Mesendoderm (in vitro differentiated cells): ENCODE measurements at regions not wholly inside any gene's neighbourhood (a gene's known extent, or its start where the extent isn't known, plus 50 kb on each side); places are given as distances from the start of the nearest gene placed in this dataset.

Experiments
- DNase-seq: peaks from one replicate; pipeline ENCODE4 v3.0.0; 2013
- H2AK5ac ChIP-seq: 2 replicates; pipeline ENCODE4 v1.6.1; 2013; ENCODE audit warnings: low read length, inconsistent platforms
- H2BK120ac ChIP-seq: 2 replicates; pipeline ENCODE4 v1.6.1; 2013; ENCODE audit warnings: low read depth, mild to moderate bottlenecking, low read length, moderate library complexity, mixed read lengths
- H2BK15ac ChIP-seq: replicated peaks from 2 replicates; pipeline ENCODE4 v1.6.1; 2013; ENCODE audit warnings: low read depth, mild to moderate bottlenecking, moderate library complexity
- H2BK5ac ChIP-seq: 2 replicates; pipeline ENCODE4 v1.6.1; 2013; ENCODE audit warnings: low read length, inconsistent platforms
- H3K18ac ChIP-seq: 2 replicates; pipeline ENCODE4 v1.6.1; 2013; ENCODE audit warnings: mild to moderate bottlenecking, low read length, mixed read lengths
- H3K23ac ChIP-seq: one replicate; pipeline ENCODE4 v1.6.1; 2013; ENCODE audit warnings: low read length
- H3K27ac ChIP-seq: 2 replicates; pipeline ENCODE4 v1.5.1; 2013; ENCODE audit warnings: low read depth, mild to moderate bottlenecking, inconsistent platforms, low read length, moderate library complexity
- H3K27me3 ChIP-seq: 2 replicates; pipeline ENCODE4 v1.6.1; 2013; ENCODE audit warnings: low read length, control low read depth, mild to moderate bottlenecking, inconsistent platforms; ENCODE audit not compliant: insufficient read depth, poor library complexity
- H3K36me3 ChIP-seq: 2 replicates; pipeline ENCODE4 v1.6.1; 2013; ENCODE audit warnings: low read length, inconsistent platforms; ENCODE audit not compliant: control insufficient read depth, insufficient read depth
- H3K4ac ChIP-seq: one replicate; pipeline ENCODE4 v1.6.1; 2013; ENCODE audit warnings: low read depth, mild to moderate bottlenecking, low read length, moderate library complexity
- H3K4me1 ChIP-seq: 2 replicates; pipeline ENCODE4 v1.6.1; 2013; ENCODE audit warnings: low read depth, low read length, inconsistent platforms; ENCODE audit not compliant: control insufficient read depth
- H3K4me2 ChIP-seq: 2 replicates; pipeline ENCODE4 v1.6.1; 2013; ENCODE audit warnings: low read length
- H3K4me3 ChIP-seq: 2 replicates; pipeline ENCODE4 v1.5.1; 2013; ENCODE audit warnings: mild to moderate bottlenecking, low read length
- H3K56ac ChIP-seq: one replicate; pipeline ENCODE4 v1.6.1; 2013; ENCODE audit warnings: low read length
- H3K79me1 ChIP-seq: 2 replicates; pipeline ENCODE4 v1.6.1; 2013; ENCODE audit warnings: low read length, inconsistent platforms
- H3K79me2 ChIP-seq: 2 replicates; pipeline ENCODE4 v1.6.1; 2013; ENCODE audit warnings: mild to moderate bottlenecking, low read length; ENCODE audit not compliant: control insufficient read depth, insufficient read depth
- H3K9ac ChIP-seq: 2 replicates; pipeline ENCODE4 v1.6.1; 2013; ENCODE audit warnings: low read length, inconsistent platforms
- H4K5ac ChIP-seq: one replicate; pipeline ENCODE4 v1.6.1; 2013; ENCODE audit warnings: low read length
- H4K8ac ChIP-seq: one replicate; pipeline ENCODE4 v1.6.1; 2013; ENCODE audit warnings: low read depth, mild to moderate bottlenecking, control low read depth, low read length, moderate library complexity
- WGBS: extraction: QIAGEN DNeasy Blood & Tissue Kit; methylation state at CpG from one replicate; pipeline ENCODE4 v1.1.7; 2013; ENCODE audit warnings: low lambda C conversion rate, missing lambda C conversion rate; ENCODE audit not compliant: insufficient coverage; ENCODE audit errors: extremely low coverage; 5-methylcytosine and 5-hydroxymethylcytosine counted together

DNA sequence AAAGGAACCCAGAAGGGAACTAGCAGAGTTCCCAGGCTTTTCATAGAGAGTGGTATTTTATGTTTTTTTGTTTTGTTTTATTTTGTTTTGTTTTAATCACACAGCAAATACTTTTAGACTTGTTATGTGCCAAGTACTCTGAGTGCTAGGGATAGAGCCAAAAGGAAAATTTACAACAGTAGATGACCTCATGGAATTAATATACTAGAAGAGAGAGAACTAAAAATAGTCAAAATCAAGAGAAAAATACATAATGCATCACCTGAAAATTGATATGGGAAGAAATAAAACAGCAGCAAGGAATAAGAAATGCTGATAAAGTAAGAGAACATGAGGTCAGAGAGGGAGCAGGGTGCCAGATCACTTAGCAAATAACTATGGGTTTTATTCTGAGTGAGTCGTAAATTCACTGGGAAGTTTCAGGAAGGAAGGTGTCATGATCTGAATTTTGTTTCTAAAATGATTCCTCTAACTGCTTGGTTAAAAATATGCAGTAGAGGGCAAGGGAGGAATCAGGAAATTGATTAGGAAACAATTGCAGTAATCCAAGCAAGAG lies 351.0 kb downstream of the ANKRD7 start:
- H4K5ac ChIP-seq = no peak overlapping the region
- H3K18ac ChIP-seq = no peak overlapping the region
- no peak overlapping the region for H4K8ac ChIP-seq
- no peaks in the 10 kb centered on the region for H3K27me3 ChIP-seq
- no peak overlapping the region for H3K4me2 ChIP-seq
- H3K4me1 ChIP-seq = no peaks in the 10 kb centered on the region
- H3K36me3 ChIP-seq = no peaks in the 10 kb centered on the region
- H2BK5ac ChIP-seq = no peak overlapping the region
- H2BK120ac ChIP-seq = no peak overlapping the region
- no peak overlapping the region for H3K4me3 ChIP-seq
- no peak overlapping the region for H3K9ac ChIP-seq
- no peak overlapping the region for H3K56ac ChIP-seq
- no peaks in the 10 kb centered on the region for H3K79me2 ChIP-seq
- no peak overlapping the region for H3K27ac ChIP-seq
- no peak for DNase-seq
- no peak overlapping the region for H3K23ac ChIP-seq
- H3K79me1 ChIP-seq = no peaks in the 10 kb centered on the region
- H2BK15ac ChIP-seq = no peak overlapping the region
- H3K4ac ChIP-seq = no peak overlapping the region
- no peak overlapping the region for H2AK5ac ChIP-seq
- no CpG with 5 or more reads among the region's 1 CpG for WGBS

GRCh38 chr7:118580743-118581382 lies 356.4 kb downstream of the ANKRD7 start:
- Histone ChIP-seq H3K79me1 (no peaks in the 10 kb centered on the region), H2AK5ac (no peak overlapping the region), H3K56ac (no peak overlapping the region), H3K4me1 (no peaks in the 10 kb centered on the region), H3K36me3 (no peaks in the 10 kb centered on the region), H3K4me2 (no peak overlapping the region), H2BK5ac (no peak overlapping the region), H2BK15ac (no peak overlapping the region), H2BK120ac (no peak overlapping the region), H3K9ac (no peak overlapping the region), H3K23ac (no peak overlapping the region), H3K27ac (no peak overlapping the region), H4K5ac (no peak overlapping the region), H3K18ac (no peak overlapping the region), H3K27me3 (no peaks in the 10 kb centered on the region), H3K79me2 (no peaks in the 10 kb centered on the region), H3K4ac (no peak overlapping the region), H3K4me3 (no peak overlapping the region), H4K8ac (no peak overlapping the region)
- DNase-seq = peak; percentile 15
- WGBS = no CpG with 5 or more reads among the region's 3 CpGs

DNA sequence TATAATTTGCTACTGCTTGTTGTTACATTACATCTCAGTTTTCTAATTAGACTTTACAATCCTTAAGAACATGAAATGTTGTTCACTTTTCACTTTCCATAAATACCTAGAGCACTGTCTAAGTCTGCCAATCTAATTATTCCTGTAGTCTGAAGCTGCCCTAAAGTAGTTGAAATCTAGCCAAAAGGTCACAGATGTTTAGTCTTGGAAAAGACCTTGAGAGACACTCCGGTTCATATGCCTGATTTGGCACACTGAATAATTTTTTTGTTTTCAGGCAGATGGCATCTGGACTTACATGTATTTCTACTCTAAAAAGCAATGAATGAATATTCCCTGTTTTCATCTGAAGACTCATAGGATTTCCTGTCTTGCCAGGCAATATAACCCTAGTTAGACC lies 359.1 kb downstream of the ANKRD7 start:
- Histone ChIP-seq H3K56ac (no peak overlapping the region), H3K27ac (no peak overlapping the region), H2AK5ac (no peak overlapping the region), H3K4ac (no peak overlapping the region), H2BK5ac (no peak overlapping the region), H3K4me1 (no peaks in the 10 kb centered on the region), H3K18ac (no peak overlapping the region), H3K79me1 (no peaks in the 10 kb centered on the region), H3K4me3 (no peak overlapping the region), H3K4me2 (no peak overlapping the region), H3K23ac (no peak overlapping the region), H2BK120ac (no peak overlapping the region), H4K5ac (no peak overlapping the region), H3K27me3 (no peaks in the 10 kb centered on the region), H3K36me3 (no peaks in the 10 kb centered on the region), H4K8ac (no peak overlapping the region), H2BK15ac (no peak overlapping the region), H3K9ac (no peak overlapping the region), H3K79me2 (no peaks in the 10 kb centered on the region)
- WGBS = no CpG with 5 or more reads among the region's 1 CpG
- DNase-seq = no peak

DNA sequence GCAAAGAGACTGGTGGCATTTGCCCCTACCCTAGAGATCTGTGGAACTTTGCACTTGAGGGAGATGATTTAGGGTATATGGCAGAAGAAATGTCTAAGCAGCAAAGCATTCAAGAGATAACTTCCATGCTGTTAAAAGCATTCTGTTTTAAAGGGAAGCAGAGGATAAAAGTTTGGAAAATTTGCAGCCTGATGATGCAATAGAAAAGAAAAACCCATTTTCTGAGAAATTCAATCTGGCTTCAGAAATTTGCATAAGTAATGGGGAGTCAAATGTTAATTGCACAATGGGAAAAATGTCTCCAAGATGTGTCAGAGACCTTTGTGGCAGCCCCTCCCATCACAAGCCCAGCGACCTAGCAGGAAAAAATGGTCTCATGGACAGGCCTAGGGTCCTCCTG lies 361.7 kb downstream of the ANKRD7 start:
- H4K8ac ChIP-seq = no peak overlapping the region
- DNase-seq = no peak
- H3K4me3 ChIP-seq = no peak overlapping the region
- no peak overlapping the region for H3K27ac ChIP-seq
- H3K23ac ChIP-seq = no peak overlapping the region
- no peak overlapping the region for H3K18ac ChIP-seq
- no peaks in the 10 kb centered on the region for H3K79me1 ChIP-seq
- no peak overlapping the region for H3K4ac ChIP-seq
- no peak overlapping the region for H3K9ac ChIP-seq
- H3K36me3 ChIP-seq = no peaks in the 10 kb centered on the region
- no CpG with 5 or more reads among the region's 1 CpG for WGBS
- no peak overlapping the region for H2BK15ac ChIP-seq
- H2AK5ac ChIP-seq = no peak overlapping the region
- H2BK5ac ChIP-seq = no peak overlapping the region
- no peak overlapping the region for H3K4me2 ChIP-seq
- H3K4me1 ChIP-seq = no peaks in the 10 kb centered on the region
- H3K27me3 ChIP-seq = no peaks in the 10 kb centered on the region
- H3K56ac ChIP-seq = no peak overlapping the region
- H3K79me2 ChIP-seq = no peaks in the 10 kb centered on the region
- H4K5ac ChIP-seq = no peak overlapping the region
- H2BK120ac ChIP-seq = no peak overlapping the region

GRCh38 chr7:118590107-118590506 lies 365.6 kb downstream of the ANKRD7 start:
- Histone ChIP-seq H4K8ac (no peak overlapping the region), H2AK5ac (no peak overlapping the region), H3K4ac (no peak overlapping the region), H4K5ac (no peak overlapping the region), H3K9ac (no peak overlapping the region), H3K79me1 (no peaks in the 10 kb centered on the region), H3K4me3 (no peak overlapping the region), H3K36me3 (no peaks in the 10 kb centered on the region), H3K4me2 (no peak overlapping the region), H3K79me2 (no peaks in the 10 kb centered on the region), H3K56ac (no peak overlapping the region), H3K4me1 (no peaks in the 10 kb centered on the region), H2BK120ac (no peak overlapping the region), H3K27ac (no peak overlapping the region), H3K23ac (no peak overlapping the region), H3K18ac (no peak overlapping the region), H2BK5ac (no peak overlapping the region), H2BK15ac (no peak overlapping the region), H3K27me3 (no peaks in the 10 kb centered on the region)
- peak; percentile 61 for DNase-seq
- WGBS = no CpG with 5 or more reads among the region's 2 CpGs

- H2BK15ac ChIP-seq = no peak overlapping the region
- no peaks in the 10 kb centered on the region for H3K79me1 ChIP-seq
- no peak overlapping the region for H2BK5ac ChIP-seq
- H3K56ac ChIP-seq = no peak overlapping the region
- H4K5ac ChIP-seq = no peak overlapping the region
- H3K4me3 ChIP-seq = no peak overlapping the region
- no peaks in the 10 kb centered on the region for H3K79me2 ChIP-seq
- H3K36me3 ChIP-seq = no peaks in the 10 kb centered on the region
- no peak overlapping the region for H3K4me2 ChIP-seq
- no peaks in the 10 kb centered on the region for H3K4me1 ChIP-seq
- DNase-seq = no peak
- H3K9ac ChIP-seq = no peak overlapping the region
- no peak overlapping the region for H2AK5ac ChIP-seq
- H3K18ac ChIP-seq = no peak overlapping the region
- no peak overlapping the region for H4K8ac ChIP-seq
- H3K27ac ChIP-seq = no peak overlapping the region
- no peak overlapping the region for H2BK120ac ChIP-seq
- no peak overlapping the region for H3K4ac ChIP-seq
- H3K27me3 ChIP-seq = no peaks in the 10 kb centered on the region
- H3K23ac ChIP-seq = no peak overlapping the region
These were observed 377.6 kb downstream of the ANKRD7 start for GRCh38 chr7:118602090-118602489.
